Right lobe of liver (tissue), 4 donors: ENCODE measurements at regions not wholly inside any gene's neighbourhood (a gene's known extent, or its start where the extent isn't known, plus 50 kb on each side); places are given as distances from the start of the nearest gene placed in this dataset.

Experiments used
- POLR2A ChIP-seq: fragments of 450-650 bp; IDR thresholded peaks from one replicate; pipeline ENCODE4 v1.6.1; 2017; ENCODE audit warnings: antibody characterized with exemption, mild to moderate bottlenecking
- TF ChIP-seq, protein P1 (sequence below), 4 donors: fragments of 200-600 bp in 3 of 4; fragments of 450-650 bp in 1 of 4; IDR thresholded peaks; one replicate each; pipeline versions ENCODE4 v1.5.1 to v1.8.0; 2016 to 2022; ENCODE audit warnings: antibody characterized with exemption in 4 of 4, mild to moderate bottlenecking in 2 of 4
- donor health status: DM: no; HTN: no; CAD: no.
- donor health status: DM: no; HTN: no; CAD: no.
- donor health status: DM: no; HTN: yes; CAD: no.

DNA sequence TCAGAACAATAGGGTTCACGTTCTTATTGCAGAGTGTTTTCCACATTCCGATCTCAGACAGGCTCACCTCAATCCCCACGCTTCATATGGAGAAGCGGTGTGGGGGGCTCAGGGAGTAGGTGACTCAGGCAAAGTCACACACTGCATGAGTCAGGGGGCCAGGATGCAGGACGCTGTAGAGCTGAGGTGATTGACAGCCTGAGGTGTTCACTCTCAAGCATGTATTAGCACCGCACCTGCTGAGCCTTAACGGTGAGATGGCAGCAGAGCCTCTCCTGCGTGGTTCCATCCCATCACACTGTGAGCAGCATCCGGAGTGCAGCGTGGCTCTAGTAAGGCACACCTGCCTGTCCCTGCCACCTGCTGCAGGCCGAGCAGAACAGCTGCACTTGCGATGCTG, 194.0 kb downstream of the IRX2 start:
- TF ChIP-seq, protein P1, sequence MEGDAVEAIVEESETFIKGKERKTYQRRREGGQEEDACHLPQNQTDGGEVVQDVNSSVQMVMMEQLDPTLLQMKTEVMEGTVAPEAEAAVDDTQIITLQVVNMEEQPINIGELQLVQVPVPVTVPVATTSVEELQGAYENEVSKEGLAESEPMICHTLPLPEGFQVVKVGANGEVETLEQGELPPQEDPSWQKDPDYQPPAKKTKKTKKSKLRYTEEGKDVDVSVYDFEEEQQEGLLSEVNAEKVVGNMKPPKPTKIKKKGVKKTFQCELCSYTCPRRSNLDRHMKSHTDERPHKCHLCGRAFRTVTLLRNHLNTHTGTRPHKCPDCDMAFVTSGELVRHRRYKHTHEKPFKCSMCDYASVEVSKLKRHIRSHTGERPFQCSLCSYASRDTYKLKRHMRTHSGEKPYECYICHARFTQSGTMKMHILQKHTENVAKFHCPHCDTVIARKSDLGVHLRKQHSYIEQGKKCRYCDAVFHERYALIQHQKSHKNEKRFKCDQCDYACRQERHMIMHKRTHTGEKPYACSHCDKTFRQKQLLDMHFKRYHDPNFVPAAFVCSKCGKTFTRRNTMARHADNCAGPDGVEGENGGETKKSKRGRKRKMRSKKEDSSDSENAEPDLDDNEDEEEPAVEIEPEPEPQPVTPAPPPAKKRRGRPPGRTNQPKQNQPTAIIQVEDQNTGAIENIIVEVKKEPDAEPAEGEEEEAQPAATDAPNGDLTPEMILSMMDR (IDR thresholded peaks at IDR 0.05): no peak
- no peak for TF ChIP-seq POLR2A
